PC-3 (cell line): ENCODE measurements at regions not wholly inside any gene's neighbourhood (a gene's known extent, or its start where the extent isn't known, plus 50 kb on each side); places are given as distances from the start of the nearest gene placed in this dataset.

Experiments
- ATAC-seq: fragments of 200-7000 bp; cut with Tn5 transposase; 2 replicates; pipeline ENCODE4 v1.9.1; 2020; ENCODE audit warnings: mild to moderate bottlenecking, moderate library complexity
- BruUV-seq: library from RNA; stranded (reverse); fragments of 400-500 nt; replicated peaks from 2 replicates; lab custom pipeline; 2021; lab: Mats Ljungman, UMichigan
- CTCF ChIA-PET: fragments of 300-600 bp; sonication (Branson Sonifier 250); formaldehyde crosslinking; loops from one replicate; lab custom pipeline; 2022; ENCODE audit warnings: antibody characterized with exemption; lab: Charles Lee
- POLR2A ChIA-PET: fragments of 300-600 bp; sonication (Branson Sonifier 250); formaldehyde crosslinking; loops from one replicate; lab custom pipeline; 2022; ENCODE audit warnings: antibody characterized with exemption; ENCODE audit not compliant: unreplicated experiment; lab: Charles Lee
- DNase-seq: peaks from one replicate; pipeline ENCODE4 v3.0.0-alpha.2; 2015
- H2AFZ ChIP-seq: fragments of 300-600 bp; sonication (generic); 2 replicates; pipeline ENCODE4 v1.6.0; 2016; ENCODE audit warnings: antibody characterized with exemption, low read length
- H3F3A ChIP-seq: fragments of 300-600 bp; sonication (generic); one replicate; pipeline ENCODE4 v1.6.0; 2017; ENCODE audit warnings: antibody characterized with exemption, low read length, control low read depth, mild to moderate bottlenecking; ENCODE audit not compliant: unreplicated experiment
- H3K27ac ChIP-seq: fragments of 300-600 bp; sonication (generic); 2 replicates; pipeline ENCODE4 v1.5.1; 2016; ENCODE audit warnings: mild to moderate bottlenecking, low read length
- H3K27me3 ChIP-seq: fragments of 300-600 bp; sonication (generic); 2 replicates; pipeline ENCODE4 v1.6.1; 2016; ENCODE audit warnings: low read length, mixed read lengths
- H3K36me3 ChIP-seq: fragments of 300-600 bp; sonication (generic); 2 replicates; pipeline ENCODE4 v1.6.1; 2016; ENCODE audit warnings: low read depth, mixed run types, low read length, mixed read lengths
- H3K4me1 ChIP-seq: fragments of 300-600 bp; sonication (generic); 2 replicates; pipeline ENCODE4 v1.5.1; 2016; ENCODE audit warnings: low read length; ENCODE audit not compliant: insufficient read depth
- H3K4me2 ChIP-seq: fragments of 300-600 bp; sonication (generic); 2 replicates; pipeline ENCODE4 v1.6.0; 2016; ENCODE audit warnings: low read length
- H3K4me3 ChIP-seq: fragments of 300-600 bp; sonication (generic); 2 replicates; pipeline ENCODE4 v1.5.1; 2016; ENCODE audit warnings: mild to moderate bottlenecking, low read length, mixed read lengths
- H3K79me2 ChIP-seq: fragments of 300-600 bp; sonication (generic); 2 replicates; pipeline ENCODE4 v1.6.1; 2017; ENCODE audit warnings: low read length, mixed read lengths
- H3K9ac ChIP-seq: fragments of 300-600 bp; sonication (generic); 2 replicates; pipeline ENCODE4 v1.6.0; 2016; ENCODE audit warnings: mild to moderate bottlenecking, low read length
- H3K9me2 ChIP-seq: fragments of 300-600 bp; sonication (generic); replicated peaks from 2 replicates; pipeline ENCODE4 v1.6.1; 2016; ENCODE audit warnings: mixed run types, low read length, mixed read lengths
- H3K9me3 ChIP-seq: fragments of 300-600 bp; sonication (generic); 2 replicates; pipeline ENCODE4 v1.6.1; 2016; ENCODE audit warnings: low read length, mixed read lengths
- H4K20me1 ChIP-seq: fragments of 300-600 bp; sonication (generic); 2 replicates; pipeline ENCODE4 v1.6.1; 2016; ENCODE audit warnings: low read length, mixed read lengths
- EZH2 ChIP-seq: fragments of 300-600 bp; sonication (generic); IDR thresholded peaks from one replicate; pipeline ENCODE4 v1.6.1; 2017; ENCODE audit warnings: antibody characterized with exemption, mild to moderate bottlenecking, low read length; ENCODE audit not compliant: unreplicated experiment
- EZH2phosphoT487 ChIP-seq: fragments of 300-600 bp; sonication (generic); IDR thresholded peaks from 2 replicates; pipeline ENCODE4 v1.6.1; 2018; ENCODE audit warnings: mild to moderate bottlenecking, antibody characterized with exemption, low read length, borderline replicate concordance
- intact Hi-C: fragments of 100-400 bp; cut with micrococcal nuclease; formaldehyde crosslinking; loops from 2 replicates; pipeline ENCODE4 v1.9.0; 2023
- TF ChIP-seq, protein P1 (sequence below): fragments of 300-600 bp; sonication (generic); conservative IDR thresholded peaks from 2 replicates; pipeline ENCODE4 v1.5.1; 2017; ENCODE audit warnings: antibody characterized with exemption, low read depth, mild to moderate bottlenecking, low read length

DNA sequence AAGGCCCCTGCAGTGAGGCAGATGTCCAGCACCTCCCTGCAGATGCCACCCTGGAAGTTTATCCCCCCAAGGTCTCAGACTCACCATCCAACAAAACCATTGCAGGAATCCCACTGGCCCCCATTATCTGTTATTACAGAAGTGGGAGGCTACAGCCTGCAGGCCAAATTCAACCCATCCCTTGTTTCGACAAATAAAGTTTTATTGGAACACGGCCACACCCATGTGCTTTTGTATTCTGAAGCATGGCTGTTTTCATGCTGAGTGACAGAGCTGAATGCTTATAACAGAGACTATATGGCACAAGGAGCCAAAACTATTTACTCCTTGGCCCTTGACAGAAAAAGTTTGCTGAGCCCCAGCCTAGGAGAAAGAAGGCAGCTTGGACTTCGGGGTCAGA is 428.8 kb downstream of the CDK5RAP2 start:
- TF ChIP-seq EZH2, result no peak
- TF ChIP-seq EZH2phosphoT487, result no peak
- TF ChIP-seq, protein P1, sequence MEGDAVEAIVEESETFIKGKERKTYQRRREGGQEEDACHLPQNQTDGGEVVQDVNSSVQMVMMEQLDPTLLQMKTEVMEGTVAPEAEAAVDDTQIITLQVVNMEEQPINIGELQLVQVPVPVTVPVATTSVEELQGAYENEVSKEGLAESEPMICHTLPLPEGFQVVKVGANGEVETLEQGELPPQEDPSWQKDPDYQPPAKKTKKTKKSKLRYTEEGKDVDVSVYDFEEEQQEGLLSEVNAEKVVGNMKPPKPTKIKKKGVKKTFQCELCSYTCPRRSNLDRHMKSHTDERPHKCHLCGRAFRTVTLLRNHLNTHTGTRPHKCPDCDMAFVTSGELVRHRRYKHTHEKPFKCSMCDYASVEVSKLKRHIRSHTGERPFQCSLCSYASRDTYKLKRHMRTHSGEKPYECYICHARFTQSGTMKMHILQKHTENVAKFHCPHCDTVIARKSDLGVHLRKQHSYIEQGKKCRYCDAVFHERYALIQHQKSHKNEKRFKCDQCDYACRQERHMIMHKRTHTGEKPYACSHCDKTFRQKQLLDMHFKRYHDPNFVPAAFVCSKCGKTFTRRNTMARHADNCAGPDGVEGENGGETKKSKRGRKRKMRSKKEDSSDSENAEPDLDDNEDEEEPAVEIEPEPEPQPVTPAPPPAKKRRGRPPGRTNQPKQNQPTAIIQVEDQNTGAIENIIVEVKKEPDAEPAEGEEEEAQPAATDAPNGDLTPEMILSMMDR, result no peak
- no peaks in the 10 kb centered on the region for H3K9me3 ChIP-seq
- no peaks in the 10 kb centered on the region for H3K9me2 ChIP-seq
- no peaks in the 10 kb centered on the region for H3K27me3 ChIP-seq
- CTCF ChIA-PET, result no interaction called here
- H3K27ac ChIP-seq, result no peak overlapping the region
- H3K4me2 ChIP-seq, result no peak overlapping the region
- POLR2A ChIA-PET, result no interaction called here
- H3K9ac ChIP-seq, result no peak overlapping the region
- H3K4me3 ChIP-seq, result no peak overlapping the region
- no peak for ATAC-seq
- intact Hi-C loops, result no loop called here
- no peaks in the 10 kb centered on the region for H3F3A ChIP-seq
- DNase-seq, result no peak
- no TSS peak for BruUV-seq
- H4K20me1 ChIP-seq, result no peaks in the 10 kb centered on the region
- H2AFZ ChIP-seq, result no peak overlapping the region
- no peaks in the 10 kb centered on the region for H3K4me1 ChIP-seq
- no peaks in the 10 kb centered on the region for H3K36me3 ChIP-seq
- no peaks in the 10 kb centered on the region for H3K79me2 ChIP-seq

- TF ChIP-seq EZH2phosphoT487 (no peak), EZH2 (no peak)
- TF ChIP-seq, protein P1, result no peak
- Histone ChIP-seq H3K4me3 (no peak overlapping the region), H2AFZ (no peak overlapping the region), H4K20me1 (no peaks in the 10 kb centered on the region), H3K9ac (no peak overlapping the region), H3K9me3 (no peaks in the 10 kb centered on the region), H3K27me3 (no peaks in the 10 kb centered on the region), H3K4me1 (no peaks in the 10 kb centered on the region), H3K27ac (no peak overlapping the region), H3F3A (no peaks in the 10 kb centered on the region), H3K36me3 (no peaks in the 10 kb centered on the region), H3K79me2 (no peaks in the 10 kb centered on the region), H3K4me2 (no peak overlapping the region), H3K9me2 (no peaks in the 10 kb centered on the region)
- no TSS peak for BruUV-seq
- no peak for DNase-seq
- intact Hi-C loops, result no loop called here
- ChIA-PET POLR2A (no interaction called here), CTCF (no interaction called here)
- ATAC-seq, result no peak
These were observed 441.0 kb downstream of the CDK5RAP2 start for GRCh38 chr9:120138955-120139354.

GRCh38 chr9:120137186-120137840 is 442.7 kb downstream of the CDK5RAP2 start:
- Histone ChIP-seq H3K4me2 (no peak overlapping the region), H3K27ac (no peak overlapping the region), H3K4me1 (no peaks in the 10 kb centered on the region), H3K9ac (no peak overlapping the region), H3F3A (no peaks in the 10 kb centered on the region), H3K9me2 (no peaks in the 10 kb centered on the region), H3K4me3 (no peak overlapping the region), H4K20me1 (no peaks in the 10 kb centered on the region), H3K9me3 (no peaks in the 10 kb centered on the region), H2AFZ (no peak overlapping the region), H3K36me3 (no peaks in the 10 kb centered on the region), H3K27me3 (no peaks in the 10 kb centered on the region), H3K79me2 (no peaks in the 10 kb centered on the region)
- intact Hi-C loops, result no loop called here
- DNase-seq, result no peak
- CTCF ChIA-PET, result no interaction called here
- BruUV-seq, result no TSS peak
- TF ChIP-seq EZH2phosphoT487, result no peak
- TF ChIP-seq, protein P1, result no peak
- TF ChIP-seq EZH2, result no peak
- no peak for ATAC-seq
- POLR2A ChIA-PET, result no interaction called here
